ENCODE measurements at regions not wholly inside any gene's neighbourhood (a gene's known extent, or its start where the extent isn't known, plus 50 kb on each side); places are given as distances from the start of the nearest gene placed in this dataset.

GRCh38 chr1:58158016-58158415 is 388.5 kb downstream of the OMA1 start:
- TF ChIP-seq, protein P1, sequence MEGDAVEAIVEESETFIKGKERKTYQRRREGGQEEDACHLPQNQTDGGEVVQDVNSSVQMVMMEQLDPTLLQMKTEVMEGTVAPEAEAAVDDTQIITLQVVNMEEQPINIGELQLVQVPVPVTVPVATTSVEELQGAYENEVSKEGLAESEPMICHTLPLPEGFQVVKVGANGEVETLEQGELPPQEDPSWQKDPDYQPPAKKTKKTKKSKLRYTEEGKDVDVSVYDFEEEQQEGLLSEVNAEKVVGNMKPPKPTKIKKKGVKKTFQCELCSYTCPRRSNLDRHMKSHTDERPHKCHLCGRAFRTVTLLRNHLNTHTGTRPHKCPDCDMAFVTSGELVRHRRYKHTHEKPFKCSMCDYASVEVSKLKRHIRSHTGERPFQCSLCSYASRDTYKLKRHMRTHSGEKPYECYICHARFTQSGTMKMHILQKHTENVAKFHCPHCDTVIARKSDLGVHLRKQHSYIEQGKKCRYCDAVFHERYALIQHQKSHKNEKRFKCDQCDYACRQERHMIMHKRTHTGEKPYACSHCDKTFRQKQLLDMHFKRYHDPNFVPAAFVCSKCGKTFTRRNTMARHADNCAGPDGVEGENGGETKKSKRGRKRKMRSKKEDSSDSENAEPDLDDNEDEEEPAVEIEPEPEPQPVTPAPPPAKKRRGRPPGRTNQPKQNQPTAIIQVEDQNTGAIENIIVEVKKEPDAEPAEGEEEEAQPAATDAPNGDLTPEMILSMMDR (conservative IDR thresholded peaks at IDR 0.05; ENCODE audit: low read depth, low read length) = no peak
- TF ChIP-seq EZH2 (IDR thresholded peaks at IDR 0.05; ENCODE audit: borderline replicate concordance, low read depth, low read length, poor library complexity, severe bottlenecking) = no peak
